Effector CD8-positive, alpha-beta T cell (primary cell): ENCODE measurements at regions not wholly inside any gene's neighbourhood (a gene's known extent, or its start where the extent isn't known, plus 50 kb on each side); places are given as distances from the start of the nearest gene placed in this dataset.

Experiments
- DNase-seq: peaks from one replicate; lab custom pipeline; 2025; lab: John Stamatoyannopoulos, UW

GRCh38 chr2:23132000-23132399 is 253.0 kb upstream of the KLHL29 start:
- no peak for DNase-seq

GRCh38 chr2:23132823-23133595 is 252.0 kb upstream of the KLHL29 start:
- DNase-seq: no peak

- DNase-seq: no peak
Observed at GRCh38 chr2:23134726-23135125, 250.3 kb upstream of the KLHL29 start.

GRCh38 chr2:23135481-23136100 is 249.4 kb upstream of the KLHL29 start:
- DNase-seq: no peak

GRCh38 chr2:23137166-23137565 is 247.8 kb upstream of the KLHL29 start:
- no peak for DNase-seq

GRCh38 chr2:23138701-23139100 is 246.3 kb upstream of the KLHL29 start:
- DNase-seq: no peak

GRCh38 chr2:23145460-23145859 is 239.5 kb upstream of the KLHL29 start:
- no peak for DNase-seq

GRCh38 chr2:23146011-23146410 is 239.0 kb upstream of the KLHL29 start:
- no peak for DNase-seq

GRCh38 chr2:23148342-23148741 is 236.6 kb upstream of the KLHL29 start:
- DNase-seq: no peak

- DNase-seq: no peak
Observed at GRCh38 chr2:23149777-23150176, 235.2 kb upstream of the KLHL29 start.

- no peak for DNase-seq
Observed at GRCh38 chr2:23153484-23153883, 231.5 kb upstream of the KLHL29 start.

GRCh38 chr2:23155022-23155421 is 230.0 kb upstream of the KLHL29 start:
- DNase-seq: no peak

- DNase-seq: no peak
Observed at GRCh38 chr2:23157812-23158211, 227.2 kb upstream of the KLHL29 start.

- no peak for DNase-seq
Observed at GRCh38 chr2:23158306-23158705, 226.7 kb upstream of the KLHL29 start.

- DNase-seq: no peak
Observed at GRCh38 chr2:23159746-23160405, 225.1 kb upstream of the KLHL29 start.

- no peak for DNase-seq
Observed at GRCh38 chr2:23164173-23164572, 220.8 kb upstream of the KLHL29 start.

- DNase-seq: no peak
Observed at GRCh38 chr2:23169896-23170295, 215.1 kb upstream of the KLHL29 start.

GRCh38 chr2:23171108-23171507 is 213.9 kb upstream of the KLHL29 start:
- DNase-seq: no peak

- DNase-seq: no peak
Observed at GRCh38 chr2:23178396-23178795, 206.6 kb upstream of the KLHL29 start.

- no peak for DNase-seq
Observed at GRCh38 chr2:23183733-23184132, 201.2 kb upstream of the KLHL29 start.

- DNase-seq: no peak
Observed at GRCh38 chr2:23198316-23199114, 186.5 kb upstream of the KLHL29 start.
